Cardiac muscle cell (in vitro differentiated cells and primary cell): ENCODE measurements at regions not wholly inside any gene's neighbourhood (a gene's known extent, or its start where the extent isn't known, plus 50 kb on each side); places are given as distances from the start of the nearest gene placed in this dataset.

ENCODE experiments used
- DNase-seq, 2 donors: peaks; one replicate each; pipeline versions ENCODE4 v3.0.0 to v3.0.0-alpha.2; 2010 to 2017; ENCODE audit warnings: low read depth in 1 of 2, low spot score in 1 of 2
- H3K27ac ChIP-seq: fragments of 200-600 bp; sonication (generic); 2 replicates; pipeline ENCODE4 v1.5.1; 2016
- H3K27me3 ChIP-seq: fragments of 200-600 bp; sonication (generic); 2 replicates; pipeline ENCODE4 v1.6.0; 2016; ENCODE audit warnings: control low read depth
- H3K36me3 ChIP-seq: fragments of 200-600 bp; sonication (generic); 2 replicates; pipeline ENCODE4 v1.5.1; 2016; ENCODE audit warnings: control low read depth
- H3K4me1 ChIP-seq: fragments of 200-600 bp; sonication (generic); 2 replicates; pipeline ENCODE4 v1.8.1; 2017; ENCODE audit warnings: low read depth, mild to moderate bottlenecking, mixed run types
- H3K4me3 ChIP-seq: fragments of 200-600 bp; sonication (generic); 2 replicates; pipeline ENCODE4 v1.5.1; 2016; ENCODE audit warnings: mild to moderate bottlenecking
- H3K9me3 ChIP-seq: fragments of 200-600 bp; sonication (generic); 2 replicates; pipeline ENCODE4 v1.5.1; 2017; ENCODE audit warnings: low read depth, mild to moderate bottlenecking, control low read depth
- CTCF ChIP-seq: IDR thresholded peaks from 2 replicates; pipeline ENCODE4 v1.5.1; 2012; ENCODE audit warnings: low read depth, mild to moderate bottlenecking, low read length

GRCh38 chr6:106773996-106774629, 144.7 kb downstream of the QRSL1 start:
- no peak for TF ChIP-seq CTCF
- H3K4me1 ChIP-seq: no peaks in the 10 kb centered on the region
- no peak for DNase-seq
- no peak overlapping the region for H3K27ac ChIP-seq
- H3K4me3 ChIP-seq: no peak overlapping the region
- H3K27me3 ChIP-seq: no peaks in the 10 kb centered on the region
- no peaks in the 10 kb centered on the region for H3K36me3 ChIP-seq
- no peaks in the 10 kb centered on the region for H3K9me3 ChIP-seq

DNA sequence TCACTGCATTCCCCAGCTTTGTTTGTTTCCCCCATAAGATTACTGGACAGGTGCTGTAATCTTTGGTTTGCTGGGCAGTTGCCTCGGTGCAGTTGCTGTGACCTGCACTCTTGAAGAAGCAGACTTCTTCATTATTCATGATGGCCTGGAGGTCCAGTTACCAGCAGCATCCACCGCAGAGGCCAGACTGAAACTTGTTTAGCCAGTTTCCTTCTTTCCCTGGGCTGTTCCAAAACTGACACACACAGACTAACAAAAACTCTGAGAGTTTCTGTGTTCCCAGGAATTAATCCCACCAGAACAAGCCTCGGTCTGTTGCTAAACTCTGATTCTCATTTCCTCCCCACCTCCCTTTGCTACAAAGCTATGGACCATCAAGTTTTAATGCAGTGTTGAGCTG, 144.1 kb downstream of the QRSL1 start:
- TF ChIP-seq CTCF: no peak
- DNase-seq: no peak
- no peaks in the 10 kb centered on the region for H3K27me3 ChIP-seq
- H3K4me1 ChIP-seq: no peaks in the 10 kb centered on the region
- no peaks in the 10 kb centered on the region for H3K9me3 ChIP-seq
- no peak overlapping the region for H3K27ac ChIP-seq
- no peaks in the 10 kb centered on the region for H3K36me3 ChIP-seq
- no peak overlapping the region for H3K4me3 ChIP-seq

DNA sequence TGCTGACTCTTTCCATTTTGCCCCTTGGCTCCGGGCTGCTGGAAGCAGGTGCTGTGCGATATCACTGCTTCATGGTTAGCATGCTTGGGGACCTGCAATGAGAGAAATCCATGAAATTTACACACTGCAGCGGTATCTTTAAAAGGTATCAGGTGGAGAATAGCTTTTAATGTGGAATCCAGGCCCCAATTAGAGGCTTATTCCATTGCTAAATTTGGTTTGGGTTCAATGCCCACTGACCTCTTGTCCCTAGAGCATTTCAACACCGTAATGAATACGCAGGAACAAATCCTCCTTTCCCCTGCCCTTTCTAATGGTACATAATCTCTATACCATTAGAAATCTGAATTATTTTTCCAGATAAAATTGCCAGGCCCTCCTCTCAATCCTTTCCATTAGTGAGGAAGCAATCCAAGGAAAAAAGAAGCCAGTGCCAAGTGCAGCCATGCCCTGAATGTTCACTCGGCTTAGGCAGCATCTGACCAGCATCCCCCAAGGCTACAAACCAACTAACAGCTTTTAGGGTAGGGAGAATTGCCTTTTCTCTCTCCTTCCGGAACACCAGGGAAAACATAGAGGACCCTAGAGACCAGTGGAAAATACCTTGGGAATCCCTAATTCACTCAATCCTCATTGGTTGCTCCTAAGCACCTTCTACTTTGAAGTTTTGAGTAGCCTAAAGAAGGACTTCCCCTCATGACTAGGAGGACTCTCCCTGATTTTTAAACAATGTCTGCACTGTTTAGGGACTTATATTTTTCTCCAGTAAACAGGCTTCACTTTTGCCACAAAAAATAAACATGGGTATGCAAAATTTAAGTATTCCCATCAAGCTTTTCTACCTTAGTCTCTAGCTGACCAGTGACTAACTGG, 143.1 kb downstream of the QRSL1 start:
- Histone ChIP-seq H3K9me3 (no peaks in the 10 kb centered on the region), H3K4me3 (no peak overlapping the region), H3K27ac (no peak overlapping the region), H3K27me3 (no peaks in the 10 kb centered on the region), H3K4me1 (no peaks in the 10 kb centered on the region), H3K36me3 (no peaks in the 10 kb centered on the region)
- TF ChIP-seq CTCF: no peak
- no peak for DNase-seq

DNA sequence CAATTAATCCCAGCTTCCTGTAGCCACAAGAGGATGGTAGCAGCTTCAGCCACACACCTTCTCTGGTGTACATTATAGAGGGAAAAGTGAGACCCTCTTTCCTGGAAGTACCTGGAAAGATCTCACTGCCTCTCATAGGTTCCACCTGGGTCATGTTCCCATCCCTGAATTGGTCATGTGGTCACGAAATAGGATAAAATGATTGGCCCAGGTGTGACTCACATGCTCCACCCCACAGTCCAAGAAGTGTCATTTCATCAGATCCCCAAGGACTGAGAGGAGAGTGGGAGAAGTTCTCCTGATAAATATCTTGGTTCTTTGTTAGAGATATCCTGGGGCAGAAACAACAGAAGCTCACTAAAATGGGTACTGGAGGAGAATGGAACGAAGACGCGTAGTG, 142.4 kb downstream of the QRSL1 start:
- Histone ChIP-seq H3K27ac (no peak overlapping the region), H3K9me3 (no peaks in the 10 kb centered on the region), H3K4me1 (no peaks in the 10 kb centered on the region), H3K36me3 (no peaks in the 10 kb centered on the region), H3K27me3 (no peaks in the 10 kb centered on the region), H3K4me3 (no peak overlapping the region)
- no peak for TF ChIP-seq CTCF
- no peak for DNase-seq

DNA sequence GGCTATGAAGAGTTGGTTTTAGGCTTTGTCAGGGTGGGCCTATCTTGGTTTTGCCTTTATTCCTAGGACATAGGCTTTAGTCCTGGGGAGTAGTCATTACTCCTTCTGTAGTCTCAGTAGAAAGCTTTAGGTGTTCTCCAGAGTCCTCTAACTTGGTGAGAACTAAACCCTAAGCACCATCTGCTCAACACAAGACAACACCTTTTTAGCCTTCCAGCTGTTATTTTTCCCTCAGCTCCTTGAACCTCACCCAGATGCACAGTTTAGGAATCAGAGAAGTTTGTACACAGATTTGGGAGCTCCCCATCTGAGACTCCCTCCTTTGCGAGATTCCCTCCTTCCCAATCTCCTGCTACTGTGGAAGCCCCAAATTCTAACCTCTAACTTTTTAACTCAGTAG, 141.3 kb downstream of the QRSL1 start:
- H3K27ac ChIP-seq: no peak overlapping the region
- no peak for TF ChIP-seq CTCF
- H3K4me1 ChIP-seq: no peaks in the 10 kb centered on the region
- H3K9me3 ChIP-seq: no peaks in the 10 kb centered on the region
- DNase-seq: no peak
- H3K4me3 ChIP-seq: no peak overlapping the region
- no peaks in the 10 kb centered on the region for H3K27me3 ChIP-seq
- no peaks in the 10 kb centered on the region for H3K36me3 ChIP-seq
